CD4-positive, alpha-beta T cell (primary cell): ENCODE measurements at regions not wholly inside any gene's neighbourhood (a gene's known extent, or its start where the extent isn't known, plus 50 kb on each side); places are given as distances from the start of the nearest gene placed in this dataset.

ENCODE experiments used
- ATAC-seq: fragments of 200-7000 bp; cut with Tn5 transposase; one replicate; pipeline ENCODE4 v1.10.0; 2022; ENCODE audit warnings: mild to moderate bottlenecking; ENCODE audit not compliant: poor library complexity
- CTCF ChIA-PET: fragments of 350-600 bp; sonication (Branson Sonifier 250); formaldehyde crosslinking; loops from one replicate; lab custom pipeline; 2021; ENCODE audit warnings: antibody characterized with exemption, inconsistent platforms; lab: Charles Lee
- POLR2A ChIA-PET: fragments of 350-600 bp; sonication (Branson Sonifier 250); formaldehyde crosslinking; loops from one replicate; lab custom pipeline; 2021; ENCODE audit warnings: antibody characterized with exemption, inconsistent platforms; lab: Charles Lee
- DNase-seq, 14 experiments: peaks; one replicate each; pipeline ENCODE4 v3.0.0-alpha.2; 2013 to 2020; ENCODE audit warnings: mixed read lengths in 2 of 14
- H3K27ac ChIP-seq, 2 donors: one replicate each; pipeline versions ENCODE4 v1.5.1 to v1.7.0; 2013; ENCODE audit warnings: low read length in 2 of 2, low read depth in 1 of 2, mild to moderate bottlenecking in 1 of 2
- H3K27me3 ChIP-seq, 2 experiments: 1 replicate in 1 of 2; 2 replicates in 1 of 2; pipeline versions ENCODE4 v1.6.1 to v1.7.0; 2013; ENCODE audit warnings: low read length in 2 of 2, control low read depth in 1 of 2, mild to moderate bottlenecking in 1 of 2, moderate library complexity in 1 of 2; ENCODE audit not compliant: insufficient read depth in 2 of 2, control insufficient read depth in 1 of 2
- H3K36me3 ChIP-seq: one replicate; pipeline ENCODE4 v1.6.1; 2013; ENCODE audit warnings: low read length, control low read depth; ENCODE audit not compliant: insufficient read depth
- H3K4me1 ChIP-seq: one replicate; pipeline ENCODE4 v1.6.1; 2013; ENCODE audit warnings: low read length, control low read depth; ENCODE audit not compliant: insufficient read depth
- H3K4me3 ChIP-seq: one replicate; pipeline ENCODE4 v1.5.1; 2013; ENCODE audit warnings: mild to moderate bottlenecking, low read length, moderate library complexity
- H3K9me3 ChIP-seq, 2 experiments: 1 replicate in 1 of 2; 2 replicates in 1 of 2; pipeline versions ENCODE4 v1.6.1 to v1.7.0; 2013; ENCODE audit warnings: low read length in 2 of 2, mild to moderate bottlenecking in 2 of 2, control low read depth in 1 of 2, moderate library complexity in 1 of 2; ENCODE audit not compliant: control insufficient read depth in 1 of 2, insufficient read depth in 1 of 2
- H3K27ac Mint-ChIP-seq: one replicate; pipeline ENCODE4 v1.8.0; 2020; ENCODE audit warnings: mixed read lengths
- H3K27me3 Mint-ChIP-seq: one replicate; pipeline ENCODE4 v1.8.0; 2021; ENCODE audit warnings: mixed read lengths
- H3K36me3 Mint-ChIP-seq: one replicate; pipeline ENCODE4 v1.8.0; 2021; ENCODE audit warnings: low read depth, mixed read lengths
- H3K4me1 Mint-ChIP-seq: one replicate; pipeline ENCODE4 v1.8.0; 2021; ENCODE audit warnings: low read depth, mixed read lengths
- H3K4me3 Mint-ChIP-seq: one replicate; pipeline ENCODE4 v1.8.0; 2020; ENCODE audit warnings: mild to moderate bottlenecking, mixed read lengths
- H3K9me3 Mint-ChIP-seq: one replicate; pipeline ENCODE4 v1.8.0; 2020; ENCODE audit warnings: mixed read lengths
- intact Hi-C, 2 experiments: fragments of 100-400 bp; cut with DNase I in 1 of 2; cut with micrococcal nuclease in 1 of 2; formaldehyde crosslinking; loops; one replicate each; pipeline versions ENCODE4 v1.15.1 to v1.9.0; 2023 to 2025; cut with DNase I, micrococcal nuclease
- TF ChIP-seq, protein P1 (sequence below): fragments of 200-600 bp; IDR thresholded peaks from one replicate; pipeline ENCODE4 v1.8.0; 2022; ENCODE audit warnings: antibody characterized with exemption, mild to moderate bottlenecking

DNA sequence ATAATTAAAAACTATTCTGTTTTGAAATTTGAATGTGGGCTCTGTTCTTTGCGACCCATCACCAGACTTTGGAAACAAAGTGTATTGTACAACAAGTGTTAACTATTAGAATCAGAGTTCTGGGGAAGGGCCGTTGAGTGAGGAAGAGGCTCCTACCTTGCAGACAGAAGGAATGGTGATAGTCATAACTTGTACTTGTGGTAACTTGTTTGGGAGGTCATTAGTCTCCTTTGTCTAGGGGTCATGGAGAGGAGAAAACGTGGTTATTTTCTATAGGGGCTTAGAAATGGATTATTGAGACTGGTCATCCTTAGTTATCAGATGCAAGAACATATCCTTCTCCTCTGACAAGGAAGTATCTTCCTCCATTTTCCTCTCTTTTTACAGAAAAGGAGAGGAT, 174.8 kb downstream of the BMP2 start:
- CTCF ChIA-PET = no interaction called here
- no peaks in the 10 kb centered on the region for H3K36me3 Mint-ChIP-seq
- TF ChIP-seq, protein P1, sequence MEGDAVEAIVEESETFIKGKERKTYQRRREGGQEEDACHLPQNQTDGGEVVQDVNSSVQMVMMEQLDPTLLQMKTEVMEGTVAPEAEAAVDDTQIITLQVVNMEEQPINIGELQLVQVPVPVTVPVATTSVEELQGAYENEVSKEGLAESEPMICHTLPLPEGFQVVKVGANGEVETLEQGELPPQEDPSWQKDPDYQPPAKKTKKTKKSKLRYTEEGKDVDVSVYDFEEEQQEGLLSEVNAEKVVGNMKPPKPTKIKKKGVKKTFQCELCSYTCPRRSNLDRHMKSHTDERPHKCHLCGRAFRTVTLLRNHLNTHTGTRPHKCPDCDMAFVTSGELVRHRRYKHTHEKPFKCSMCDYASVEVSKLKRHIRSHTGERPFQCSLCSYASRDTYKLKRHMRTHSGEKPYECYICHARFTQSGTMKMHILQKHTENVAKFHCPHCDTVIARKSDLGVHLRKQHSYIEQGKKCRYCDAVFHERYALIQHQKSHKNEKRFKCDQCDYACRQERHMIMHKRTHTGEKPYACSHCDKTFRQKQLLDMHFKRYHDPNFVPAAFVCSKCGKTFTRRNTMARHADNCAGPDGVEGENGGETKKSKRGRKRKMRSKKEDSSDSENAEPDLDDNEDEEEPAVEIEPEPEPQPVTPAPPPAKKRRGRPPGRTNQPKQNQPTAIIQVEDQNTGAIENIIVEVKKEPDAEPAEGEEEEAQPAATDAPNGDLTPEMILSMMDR = no peak
- H3K4me3 Mint-ChIP-seq = no peak overlapping the region
- no peaks in the 10 kb centered on the region for H3K36me3 ChIP-seq
- ATAC-seq = no peak
- peaks cover 3 to 5% of the 10 kb centered on the region in 2 experiments for H3K9me3 ChIP-seq
- intact Hi-C loops = no loop called here
- no peak overlapping the region for H3K27ac Mint-ChIP-seq
- no peaks in the 10 kb centered on the region for H3K4me1 ChIP-seq
- DNase-seq = no peak
- H3K27me3 ChIP-seq = no peaks in the 10 kb centered on the region
- H3K9me3 Mint-ChIP-seq = peaks cover 17% of the 10 kb centered on the region
- POLR2A ChIA-PET = no interaction called here
- no peaks in the 10 kb centered on the region for H3K4me1 Mint-ChIP-seq
- H3K4me3 ChIP-seq = no peak overlapping the region
- no peak overlapping the region for H3K27ac ChIP-seq
- no peaks in the 10 kb centered on the region for H3K27me3 Mint-ChIP-seq

DNA sequence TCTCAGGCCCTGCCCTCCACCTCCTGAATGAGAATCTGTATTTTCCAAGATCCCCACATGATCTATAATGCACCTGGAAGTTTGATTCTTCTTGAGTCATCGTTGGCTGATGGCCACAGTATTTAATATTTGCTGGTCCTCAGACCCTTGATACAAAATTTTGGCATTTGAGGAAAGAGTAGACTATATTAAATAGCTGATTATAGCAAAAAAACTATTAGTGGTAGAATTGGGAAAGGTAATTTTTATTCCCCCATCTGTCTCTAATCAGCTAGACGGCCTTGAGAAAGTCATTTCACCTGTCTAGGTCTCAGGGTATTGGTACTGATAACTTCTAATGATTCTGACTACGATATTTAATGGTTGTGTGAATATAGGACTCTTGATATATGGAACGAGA, 176.8 kb downstream of the BMP2 start:
- CTCF ChIA-PET = no interaction called here
- no peaks in the 10 kb centered on the region for H3K4me1 ChIP-seq
- no peak for DNase-seq
- H3K4me3 ChIP-seq = no peak overlapping the region
- no peaks in the 10 kb centered on the region for H3K27me3 Mint-ChIP-seq
- H3K9me3 ChIP-seq = peaks cover 4 to 10% of the 10 kb centered on the region in 2 experiments
- H3K4me3 Mint-ChIP-seq = no peak overlapping the region
- H3K27ac ChIP-seq = no peak overlapping the region
- no peaks in the 10 kb centered on the region for H3K36me3 Mint-ChIP-seq
- POLR2A ChIA-PET = no interaction called here
- H3K27me3 ChIP-seq = no peaks in the 10 kb centered on the region
- no peaks in the 10 kb centered on the region for H3K36me3 ChIP-seq
- H3K27ac Mint-ChIP-seq = no peak overlapping the region
- H3K4me1 Mint-ChIP-seq = no peaks in the 10 kb centered on the region
- no peak for ATAC-seq
- intact Hi-C loops = no loop called here
- H3K9me3 Mint-ChIP-seq = peaks cover 13% of the 10 kb centered on the region
- TF ChIP-seq, protein P1 = no peak

DNA sequence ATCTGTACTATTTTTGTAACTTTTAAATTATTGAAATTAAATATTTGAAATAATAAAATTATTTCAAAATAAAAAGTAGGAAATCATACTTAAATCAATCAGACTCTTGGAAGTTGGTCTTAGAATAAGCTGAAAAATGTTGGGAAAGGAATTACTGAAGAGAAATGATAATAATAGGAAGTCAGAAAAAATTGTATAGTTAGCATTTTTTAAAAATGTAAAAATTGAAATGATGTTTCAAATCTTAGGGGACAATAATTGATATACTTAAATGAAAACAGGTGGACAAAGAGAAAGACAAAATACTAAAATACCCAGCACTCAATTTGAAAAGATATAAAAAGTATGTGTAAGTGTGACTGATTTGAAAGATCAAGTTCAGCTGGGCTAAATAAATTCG, 186.1 kb downstream of the BMP2 start:
- H3K4me1 Mint-ChIP-seq = no peaks in the 10 kb centered on the region
- Histone ChIP-seq H3K36me3 (no peaks in the 10 kb centered on the region), H3K4me3 (no peak overlapping the region), H3K27me3 (no peaks in the 10 kb centered on the region), H3K27ac (no peak overlapping the region), H3K4me1 (no peaks in the 10 kb centered on the region), H3K9me3 (peaks cover 0 to 14% of the 10 kb centered on the region in 2 experiments)
- TF ChIP-seq, protein P1 = no peak
- no peaks in the 10 kb centered on the region for H3K27me3 Mint-ChIP-seq
- POLR2A ChIA-PET = no interaction called here
- ATAC-seq (no peak), DNase-seq (no peak)
- no peaks in the 10 kb centered on the region for H3K36me3 Mint-ChIP-seq
- peaks cover 17% of the 10 kb centered on the region for H3K9me3 Mint-ChIP-seq
- CTCF ChIA-PET = no interaction called here
- intact Hi-C loops = no loop called here
- no peak overlapping the region for H3K4me3 Mint-ChIP-seq
- H3K27ac Mint-ChIP-seq = no peak overlapping the region
